ENCODE measurements at regions not wholly inside any gene's neighbourhood (a gene's known extent, or its start where the extent isn't known, plus 50 kb on each side); places are given as distances from the start of the nearest gene placed in this dataset.
A peak's percentile ranks its signal among the peaks of the same experiment; 100 is the strongest.

GRCh38 chr2:101610750-101611315 is 86.7 kb upstream of the MAP4K4 start:
- 93% methylated on average over 3 of the region's 3 CpGs for WGBS
- Histone ChIP-seq H3K27me3 (no peaks in the 10 kb centered on the region), H3K36me3 (no peaks in the 10 kb centered on the region), H3K4me1 (peaks cover 0 to 7% (median 0%) of the 10 kb centered on the region in 4 donors), H3K27ac (replicated peaks in 1 of 4) (no peak overlapping the region), H3K4me3 (no peak overlapping the region), H3K9me3 (peaks cover 0 to 2% (median 0%) of the 10 kb centered on the region in 4 donors)
- intact Hi-C loops (cut with DNase I) = no loop called here
- no peak for TF ChIP-seq POLR2AphosphoS5 (IDR thresholded peaks at IDR 0.05)
- no peak for TF ChIP-seq POLR2A (IDR thresholded peaks at IDR 0.05; ENCODE audit: low read depth)
- no peak for TF ChIP-seq CTCF (IDR thresholded peaks at IDR 0.05)
- TF ChIP-seq EP300 (IDR thresholded peaks at IDR 0.05) = no peak
- no peak for DNase-seq (ENCODE audit: extremely low spot score)

- Histone ChIP-seq H3K4me1 (peaks cover 0 to 7% (median 0%) of the 10 kb centered on the region in 4 donors), H3K27ac (replicated peaks in 1 of 4) (no peak overlapping the region), H3K4me3 (no peak overlapping the region), H3K27me3 (no peaks in the 10 kb centered on the region), H3K9me3 (peaks cover 0 to 6% (median 0%) of the 10 kb centered on the region in 4 donors), H3K36me3 (no peaks in the 10 kb centered on the region)
- intact Hi-C loops (cut with DNase I) = no loop called here
- 94% methylated on average over 4 of the region's 4 CpGs for WGBS
- DNase-seq (ENCODE audit: extremely low spot score) = no peak
- no peak for TF ChIP-seq POLR2AphosphoS5 (IDR thresholded peaks at IDR 0.05)
- TF ChIP-seq CTCF (IDR thresholded peaks at IDR 0.05) = no peak
- TF ChIP-seq POLR2A (IDR thresholded peaks at IDR 0.05; ENCODE audit: low read depth) = no peak
- no peak for TF ChIP-seq EP300 (IDR thresholded peaks at IDR 0.05)
Measured at GRCh38 chr2:101609433-101609832, 88.1 kb upstream of the MAP4K4 start.

GRCh38 chr2:101608408-101609310 is 88.8 kb upstream of the MAP4K4 start:
- 75% methylated on average over 4 of the region's 4 CpGs for WGBS
- H3K4me3 ChIP-seq = no peak overlapping the region
- H3K27ac ChIP-seq (replicated peaks in 1 of 4) = no peak overlapping the region
- peaks cover 0 to 7% (median 0%) of the 10 kb centered on the region in 4 donors for H3K4me1 ChIP-seq
- DNase-seq (ENCODE audit: extremely low spot score) = no peak
- peaks cover 0 to 6% (median 0%) of the 10 kb centered on the region in 4 donors for H3K9me3 ChIP-seq
- intact Hi-C loops (cut with DNase I) = no loop called here
- TF ChIP-seq POLR2A (IDR thresholded peaks at IDR 0.05; ENCODE audit: low read depth) = no peak
- no peak for TF ChIP-seq POLR2AphosphoS5 (IDR thresholded peaks at IDR 0.05)
- no peak for TF ChIP-seq EP300 (IDR thresholded peaks at IDR 0.05)
- TF ChIP-seq CTCF (IDR thresholded peaks at IDR 0.05) = no peak
- H3K36me3 ChIP-seq = no peaks in the 10 kb centered on the region
- H3K27me3 ChIP-seq = no peaks in the 10 kb centered on the region

- intact Hi-C loops (cut with DNase I) = no loop called here
- no peak for DNase-seq (ENCODE audit: extremely low spot score)
- peak in 1 of 2 donors; percentile 18 for TF ChIP-seq POLR2AphosphoS5 (IDR thresholded peaks at IDR 0.05)
- no peak for TF ChIP-seq CTCF (IDR thresholded peaks at IDR 0.05)
- TF ChIP-seq POLR2A (IDR thresholded peaks at IDR 0.05; ENCODE audit: low read depth) = no peak
- TF ChIP-seq EP300 (IDR thresholded peaks at IDR 0.05) = no peak
- Histone ChIP-seq H3K27me3 (no peaks in the 10 kb centered on the region), H3K9me3 (no peaks in the 10 kb centered on the region), H3K36me3 (no peaks in the 10 kb centered on the region), H3K4me1 (peaks cover 3 to 15% (median 11%) of the 10 kb centered on the region in 4 donors), H3K4me3 (no peak overlapping the region), H3K27ac (replicated peaks in 1 of 4) (peak overlapping the region in 1 of 4 donors; percentile 14)
- 66% methylated on average over 4 of the region's 4 CpGs for WGBS
Measured at GRCh38 chr2:101597347-101597944, 100.1 kb upstream of the MAP4K4 start.
